ENCODE measurements at regions not wholly inside any gene's neighbourhood (a gene's known extent, or its start where the extent isn't known, plus 50 kb on each side); places are given as distances from the start of the nearest gene placed in this dataset.

DNA sequence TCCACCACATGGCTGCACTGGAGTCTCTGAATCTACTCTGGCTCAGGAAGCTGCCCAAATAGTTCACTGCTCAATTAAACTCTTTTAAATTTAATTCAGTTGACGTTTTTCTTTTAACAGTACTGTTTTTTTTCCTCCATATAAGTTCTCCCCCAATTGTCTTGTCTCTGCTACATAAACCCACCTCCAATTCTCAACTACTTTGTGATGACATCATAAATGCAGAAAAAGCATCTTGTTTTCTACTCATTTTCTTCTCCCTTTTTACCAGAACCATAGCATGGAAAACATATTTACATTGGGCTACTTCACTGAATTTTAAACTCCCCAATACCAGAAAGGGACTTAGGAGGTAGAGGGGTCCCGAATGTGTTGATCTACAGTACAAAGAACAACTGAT lies 270.4 kb downstream of the GPD2 start:
- Histone ChIP-seq H3K36me3 (no peaks in the 10 kb centered on the region), H3K9me3 (no peaks in the 10 kb centered on the region), H3K27ac (no peak overlapping the region), H3K27me3 (no peaks in the 10 kb centered on the region), H3K4me3 (no peak overlapping the region), H3K4me1 (peaks cover 0 to 5% (median 0%) of the 10 kb centered on the region in 4 donors)
- DNase-seq: no peak
- intact Hi-C loops (cut with DNase I; ENCODE audit: low total_unique reads): no loop called here
- TF ChIP-seq, protein P1, sequence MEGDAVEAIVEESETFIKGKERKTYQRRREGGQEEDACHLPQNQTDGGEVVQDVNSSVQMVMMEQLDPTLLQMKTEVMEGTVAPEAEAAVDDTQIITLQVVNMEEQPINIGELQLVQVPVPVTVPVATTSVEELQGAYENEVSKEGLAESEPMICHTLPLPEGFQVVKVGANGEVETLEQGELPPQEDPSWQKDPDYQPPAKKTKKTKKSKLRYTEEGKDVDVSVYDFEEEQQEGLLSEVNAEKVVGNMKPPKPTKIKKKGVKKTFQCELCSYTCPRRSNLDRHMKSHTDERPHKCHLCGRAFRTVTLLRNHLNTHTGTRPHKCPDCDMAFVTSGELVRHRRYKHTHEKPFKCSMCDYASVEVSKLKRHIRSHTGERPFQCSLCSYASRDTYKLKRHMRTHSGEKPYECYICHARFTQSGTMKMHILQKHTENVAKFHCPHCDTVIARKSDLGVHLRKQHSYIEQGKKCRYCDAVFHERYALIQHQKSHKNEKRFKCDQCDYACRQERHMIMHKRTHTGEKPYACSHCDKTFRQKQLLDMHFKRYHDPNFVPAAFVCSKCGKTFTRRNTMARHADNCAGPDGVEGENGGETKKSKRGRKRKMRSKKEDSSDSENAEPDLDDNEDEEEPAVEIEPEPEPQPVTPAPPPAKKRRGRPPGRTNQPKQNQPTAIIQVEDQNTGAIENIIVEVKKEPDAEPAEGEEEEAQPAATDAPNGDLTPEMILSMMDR (IDR thresholded peaks at IDR 0.05): no peak

DNA sequence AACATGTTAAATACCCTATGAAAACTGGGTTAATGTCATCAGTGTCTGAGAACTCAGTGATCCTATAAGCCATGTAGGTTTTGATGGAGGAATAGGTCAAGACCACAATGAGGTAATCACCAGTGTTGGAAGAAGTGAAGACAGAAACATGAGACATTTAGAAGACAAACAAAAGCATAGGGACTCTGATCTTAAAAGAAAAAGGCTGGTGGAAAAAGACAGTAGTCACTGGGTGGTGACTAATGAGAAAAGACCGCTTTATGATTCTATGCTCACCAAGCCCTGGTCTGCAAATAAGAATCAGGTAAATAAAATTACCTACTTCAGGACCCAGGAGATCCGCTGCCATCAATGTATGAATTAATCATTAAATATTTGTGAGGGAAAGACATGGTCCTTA lies 271.9 kb downstream of the GPD2 start:
- Histone ChIP-seq H3K27me3 (no peaks in the 10 kb centered on the region), H3K9me3 (no peaks in the 10 kb centered on the region), H3K4me3 (no peak overlapping the region), H3K4me1 (peaks cover 0 to under 1% (median 0%) of the 10 kb centered on the region in 4 donors), H3K36me3 (no peaks in the 10 kb centered on the region), H3K27ac (no peak overlapping the region)
- intact Hi-C loops (cut with DNase I; ENCODE audit: low total_unique reads): no loop called here
- TF ChIP-seq, protein P1 (IDR thresholded peaks at IDR 0.05): no peak
- DNase-seq: no peak

DNA sequence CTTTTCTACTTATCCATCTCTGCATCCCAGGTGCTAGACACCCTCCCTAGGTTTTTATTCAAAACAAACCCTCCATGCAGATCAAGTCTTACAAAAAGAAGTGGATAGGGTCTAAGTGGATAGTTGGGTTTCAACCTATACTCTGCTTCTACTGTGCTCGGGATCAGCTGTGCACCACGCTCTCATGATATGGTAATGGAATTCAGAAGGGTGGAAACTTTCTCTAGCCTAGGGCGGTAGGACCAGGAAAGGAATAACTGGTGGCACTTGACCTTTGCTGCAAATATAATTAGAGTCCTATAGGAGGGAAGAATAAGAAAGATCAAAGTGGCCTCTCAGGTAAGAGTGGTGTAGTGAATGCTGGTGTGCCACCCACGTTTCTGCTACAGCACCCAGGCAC lies 272.9 kb downstream of the GPD2 start:
- Histone ChIP-seq H3K4me1 (no peaks in the 10 kb centered on the region), H3K36me3 (no peaks in the 10 kb centered on the region), H3K27me3 (no peaks in the 10 kb centered on the region), H3K27ac (no peak overlapping the region), H3K9me3 (no peaks in the 10 kb centered on the region), H3K4me3 (no peak overlapping the region)
- TF ChIP-seq, protein P1 (IDR thresholded peaks at IDR 0.05): no peak
- DNase-seq: no peak
- intact Hi-C loops (cut with DNase I; ENCODE audit: low total_unique reads): no loop called here

- Histone ChIP-seq H3K27ac (no peak overlapping the region), H3K27me3 (no peaks in the 10 kb centered on the region), H3K4me3 (no peak overlapping the region), H3K4me1 (no peaks in the 10 kb centered on the region), H3K36me3 (no peaks in the 10 kb centered on the region), H3K9me3 (no peaks in the 10 kb centered on the region)
- TF ChIP-seq, protein P1 (IDR thresholded peaks at IDR 0.05): no peak
- no peak for DNase-seq
- intact Hi-C loops (cut with DNase I; ENCODE audit: low total_unique reads): no loop called here
Observed at GRCh38 chr2:156719036-156719435, 282.9 kb downstream of the GPD2 start.

GRCh38 chr2:156727867-156728266 lies 291.7 kb downstream of the GPD2 start:
- intact Hi-C loops (cut with DNase I; ENCODE audit: low total_unique reads): no loop called here
- Histone ChIP-seq H3K36me3 (no peaks in the 10 kb centered on the region), H3K4me3 (no peak overlapping the region), H3K9me3 (no peaks in the 10 kb centered on the region), H3K27ac (no peak overlapping the region), H3K27me3 (no peaks in the 10 kb centered on the region), H3K4me1 (no peaks in the 10 kb centered on the region)
- TF ChIP-seq, protein P1 (IDR thresholded peaks at IDR 0.05): no peak
- DNase-seq: no peak

DNA sequence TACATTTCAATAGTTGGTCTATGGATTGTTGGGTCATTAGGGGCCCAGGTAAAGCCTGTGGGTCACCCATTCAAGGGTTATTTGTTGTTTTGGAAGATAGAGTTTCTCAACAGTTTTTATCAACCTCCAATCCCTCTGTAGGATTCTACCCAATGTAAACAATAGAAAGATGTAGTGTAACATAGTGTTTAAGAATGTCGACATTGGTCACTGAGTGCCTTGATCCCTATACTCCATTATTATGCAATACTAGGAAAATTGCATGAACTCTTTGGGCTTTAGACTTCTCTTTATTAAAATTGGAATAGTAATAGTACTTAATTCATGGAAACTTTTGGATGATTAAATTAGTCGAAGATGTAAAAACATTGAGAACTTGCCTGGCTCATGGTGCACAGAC lies 292.1 kb downstream of the GPD2 start:
- no peak overlapping the region for H3K4me3 ChIP-seq
- no peaks in the 10 kb centered on the region for H3K9me3 ChIP-seq
- TF ChIP-seq, protein P1 (IDR thresholded peaks at IDR 0.05): no peak
- H3K27ac ChIP-seq: no peak overlapping the region
- no peaks in the 10 kb centered on the region for H3K4me1 ChIP-seq
- no peaks in the 10 kb centered on the region for H3K36me3 ChIP-seq
- intact Hi-C loops (cut with DNase I; ENCODE audit: low total_unique reads): no loop called here
- DNase-seq: no peak
- no peaks in the 10 kb centered on the region for H3K27me3 ChIP-seq
